ENCODE measurements at regions not wholly inside any gene's neighbourhood (a gene's known extent, or its start where the extent isn't known, plus 50 kb on each side); places are given as distances from the start of the nearest gene placed in this dataset.

- no peak for DNase-seq (ENCODE audit: extremely low read depth, low read depth)
- no peak for TF ChIP-seq CTCF (IDR thresholded peaks at IDR 0.05; ENCODE audit: low read depth, low read length)
Measured at GRCh38 chr11:121721961-121722360, 269.2 kb upstream of the SORL1-AS1 start.

- DNase-seq (ENCODE audit: extremely low read depth, low read depth), result no peak
- TF ChIP-seq CTCF (IDR thresholded peaks at IDR 0.05; ENCODE audit: low read depth, low read length), result no peak
Measured at GRCh38 chr11:121721448-121721847, 268.7 kb upstream of the SORL1-AS1 start.

GRCh38 chr11:121717296-121717695 lies 264.5 kb upstream of the SORL1-AS1 start:
- no peak for DNase-seq (ENCODE audit: extremely low read depth, low read depth)
- no peak for TF ChIP-seq CTCF (IDR thresholded peaks at IDR 0.05; ENCODE audit: low read depth, low read length)

- no peak for TF ChIP-seq CTCF (IDR thresholded peaks at IDR 0.05; ENCODE audit: low read depth, low read length)
- DNase-seq (ENCODE audit: extremely low read depth, low read depth), result no peak
Measured at GRCh38 chr11:121716060-121716459, 263.3 kb upstream of the SORL1-AS1 start.

GRCh38 chr11:121715405-121715804 lies 262.6 kb upstream of the SORL1-AS1 start:
- DNase-seq (ENCODE audit: extremely low read depth, low read depth), result no peak
- TF ChIP-seq CTCF (IDR thresholded peaks at IDR 0.05; ENCODE audit: low read depth, low read length), result no peak

- no peak for TF ChIP-seq CTCF (IDR thresholded peaks at IDR 0.05; ENCODE audit: low read depth, low read length)
Measured at GRCh38 chr11:121714351-121714750, 261.6 kb upstream of the SORL1-AS1 start.

GRCh38 chr11:121711939-121712338 lies 259.2 kb upstream of the SORL1-AS1 start:
- TF ChIP-seq CTCF (IDR thresholded peaks at IDR 0.05; ENCODE audit: low read depth, low read length), result no peak
- no peak for DNase-seq (ENCODE audit: extremely low read depth, low read depth)

More at GRCh38 chr11:121714351-121714750, 261.6 kb upstream of the SORL1-AS1 start:
- no peak for DNase-seq (ENCODE audit: extremely low read depth, low read depth)

All from AG09319 (cell line).